Fibroblast of the aortic adventitia (primary cell): ENCODE measurements at regions not wholly inside any gene's neighbourhood (a gene's known extent, or its start where the extent isn't known, plus 50 kb on each side); places are given as distances from the start of the nearest gene placed in this dataset.
"Not testable (repeated sequence)": the region's sequence is repeated elsewhere in the genome, so short reads cannot be mapped to it uniquely, and the experiment has no call there.

Experiments used
- DNase-seq: peaks from one replicate; pipeline ENCODE4 v3.0.0-alpha.2; 2010; ENCODE audit warnings: low read depth
- H3K4me3 ChIP-seq: 2 replicates; pipeline ENCODE4 v1.5.1; 2011; ENCODE audit warnings: low read depth, mild to moderate bottlenecking, control low read depth, low read length, moderate library complexity
- CTCF ChIP-seq: IDR thresholded peaks from 2 replicates; pipeline ENCODE4 v1.5.1; 2011; ENCODE audit warnings: mild to moderate bottlenecking, low read length, control low read depth, inconsistent platforms; ENCODE audit not compliant: insufficient read depth

DNA sequence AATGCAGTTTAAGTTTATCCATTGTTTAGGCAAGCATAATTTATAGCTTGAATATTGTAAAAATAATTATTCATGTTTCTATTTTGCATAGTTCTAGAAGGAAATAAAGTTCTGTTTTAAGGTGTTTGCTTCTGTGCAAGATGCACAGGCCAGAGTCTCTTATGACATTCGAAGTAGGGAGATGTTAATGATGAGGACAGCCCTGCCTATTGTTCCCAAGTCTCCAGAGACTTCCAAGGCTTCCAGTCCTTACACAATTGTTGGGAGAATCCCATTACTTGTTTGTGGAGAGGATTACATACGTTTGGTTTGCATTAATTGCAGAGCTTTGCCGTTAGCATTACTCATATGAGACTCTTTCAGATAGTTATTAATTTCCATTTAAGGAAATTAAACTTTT is 96.2 kb upstream of the ANK2 start:
- DNase-seq = no peak
- TF ChIP-seq CTCF = no peak
- H3K4me3 ChIP-seq = no peak overlapping the region

GRCh38 chr4:112954286-112954685 is 95.2 kb upstream of the ANK2 start:
- TF ChIP-seq CTCF = no peak
- DNase-seq = no peak
- H3K4me3 ChIP-seq = no peak overlapping the region

DNA sequence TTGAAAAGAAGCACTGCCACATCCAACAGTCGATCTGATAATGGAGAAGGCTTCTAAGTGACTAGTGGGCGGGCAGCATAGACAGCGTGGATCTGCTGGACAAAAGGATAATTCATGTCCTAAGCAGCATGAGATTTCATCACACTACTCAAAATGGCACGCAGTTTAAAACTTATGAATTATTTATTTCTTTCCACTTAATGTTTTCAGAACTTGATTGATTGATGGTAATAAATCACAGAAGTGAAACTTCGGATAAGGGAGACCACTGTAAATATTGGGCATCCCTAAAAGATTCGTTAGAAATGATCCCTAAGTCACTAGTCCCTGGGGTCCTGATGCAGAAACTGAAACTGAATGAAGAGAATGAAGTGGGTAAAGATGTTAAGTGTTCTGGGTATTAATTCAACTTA is 93.0 kb upstream of the ANK2 start:
- no peak for TF ChIP-seq CTCF
- no peak for DNase-seq
- no peak overlapping the region for H3K4me3 ChIP-seq

GRCh38 chr4:112957764-112958163 is 91.7 kb upstream of the ANK2 start:
- DNase-seq, H3K4me3 ChIP-seq: not testable (repeated sequence)

- H3K4me3 ChIP-seq = no peak overlapping the region
- DNase-seq = no peak
- no peak for TF ChIP-seq CTCF
These were observed 82.6 kb upstream of the ANK2 start for GRCh38 chr4:112966701-112967488.

GRCh38 chr4:112968451-112969159 is 80.8 kb upstream of the ANK2 start:
- no peak for TF ChIP-seq CTCF
- no peak overlapping the region for H3K4me3 ChIP-seq
- peak; percentile 18 for DNase-seq

DNA sequence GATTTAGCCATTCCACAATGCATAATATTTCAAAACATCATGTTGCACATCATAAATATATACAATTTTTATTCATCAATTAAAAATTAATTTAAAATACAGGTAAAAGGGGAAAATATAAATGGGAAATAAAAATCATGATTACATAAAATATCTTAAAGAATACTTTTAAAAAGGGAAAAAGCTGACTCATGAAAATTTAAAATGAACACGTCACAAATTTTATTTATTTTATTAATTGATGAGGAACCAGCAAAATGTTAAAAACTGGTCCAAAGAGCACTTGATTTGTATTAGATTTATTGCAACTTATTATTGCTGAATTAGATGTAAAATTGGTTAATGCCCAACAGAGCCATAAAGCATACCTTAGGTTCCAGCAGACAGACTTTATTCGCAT is 78.5 kb upstream of the ANK2 start:
- H3K4me3 ChIP-seq = no peak overlapping the region
- no peak for DNase-seq
- no peak for TF ChIP-seq CTCF
